ENCODE measurements at regions not wholly inside any gene's neighbourhood (a gene's known extent, or its start where the extent isn't known, plus 50 kb on each side); places are given as distances from the start of the nearest gene placed in this dataset.

GRCh38 chr14:59103396-59103795 is 85.1 kb upstream of the DAAM1 start:
- no peak for DNase-seq (ENCODE audit: low read depth in 1 of 2, low spot score in 2 of 2)
- no peak overlapping the region for H3K23ac ChIP-seq (ENCODE audit: insufficient read length)
- WGBS, 2 experiments (ENCODE audit: extremely low coverage in 1 of 2, insufficient coverage in 1 of 2, insufficient read length in 1 of 2, insufficient replicate concordance in 2 of 2, low coverage in 1 of 2, low lambda C conversion rate in 2 of 2, missing lambda C conversion rate in 1 of 2), result 87% methylated on average over 2 of the region's 2 CpGs; no CpG with 5 or more reads in 1 of the 2 experiments
- no peaks in the 10 kb centered on the region for H3K4me1 ChIP-seq (replicated peaks in 1 of 4; ENCODE audit: control insufficient read depth in 3 of 4, insufficient read depth in 4 of 4, low read length in 3 of 4)
- H3K36me3 ChIP-seq (ENCODE audit: control insufficient read depth in 2 of 4, insufficient read depth in 4 of 4, low read length in 3 of 4), result no peaks in the 10 kb centered on the region
- H3K23me2 ChIP-seq (ENCODE audit: low read depth, low read length), result no peaks in the 10 kb centered on the region
- H2BK20ac ChIP-seq (ENCODE audit: low read length), result no peak overlapping the region
- no peak overlapping the region for H2BK12ac ChIP-seq (ENCODE audit: low read depth, low read length)
- CTCF ChIA-PET (ENCODE audit: partially characterized antibody), result interaction anchor here (0.6 kb wide), 1 partner anchor 11 kb away, joined by 3 read pairs; no protein-coding TSS in a partner anchor
- H4K5ac ChIP-seq (ENCODE audit: insufficient read length, low read depth, low read length), result no peak overlapping the region
- H3K27me3 ChIP-seq (replicated peaks in 1 of 4; ENCODE audit: control insufficient read depth in 3 of 4, extremely low read depth in 1 of 4, insufficient read depth in 3 of 4, low read length in 3 of 4), result no peaks in the 10 kb centered on the region
- H2BK5ac ChIP-seq (ENCODE audit: low read depth, low read length), result no peak overlapping the region
- no peak overlapping the region for H4K8ac ChIP-seq (ENCODE audit: extremely low read depth, insufficient read depth, low read length)
- no peak overlapping the region for H2BK120ac ChIP-seq (replicated peaks; ENCODE audit: low read depth, low read length)
- no peak overlapping the region for H2AFZ ChIP-seq (ENCODE audit: low read length)
- H3K27ac ChIP-seq (ENCODE audit: low read depth, low read length), result no peak overlapping the region
- no peak overlapping the region for H3K56ac ChIP-seq (replicated peaks; ENCODE audit: insufficient read length, low read depth, low read length)
- no peak for FAIRE-seq
- no peak overlapping the region for H3K18ac ChIP-seq (ENCODE audit: extremely low read depth, low read length)
- no peaks in the 10 kb centered on the region for H4K20me1 ChIP-seq (replicated peaks in 1 of 2; ENCODE audit: control insufficient read depth in 1 of 2, insufficient read depth in 2 of 2, low read length in 2 of 2)
- H3K79me1 ChIP-seq (ENCODE audit: low read depth, low read length), result no peaks in the 10 kb centered on the region
- no peak overlapping the region for H3K9ac ChIP-seq (replicated peaks in 1 of 4; ENCODE audit: extremely low read depth in 1 of 4, low read depth in 3 of 4, low read length in 3 of 4)
- no peak overlapping the region for H3K14ac ChIP-seq (ENCODE audit: insufficient read length)
- no peak overlapping the region for H3K4ac ChIP-seq (replicated peaks; ENCODE audit: insufficient read length, low read depth, low read length)
- POLR2A ChIA-PET (ENCODE audit: partially characterized antibody), result no interaction called here
- H3K79me2 ChIP-seq (ENCODE audit: control insufficient read depth in 1 of 2, insufficient read depth in 2 of 2, low read length in 2 of 2), result no peaks in the 10 kb centered on the region
- H4K91ac ChIP-seq (replicated peaks; ENCODE audit: insufficient read length, low read length), result no peak overlapping the region
- no peak overlapping the region for H2BK15ac ChIP-seq (ENCODE audit: low read length)
- no peak overlapping the region for H2AK5ac ChIP-seq (ENCODE audit: low read depth, low read length)
- no peak overlapping the region for H3K4me3 ChIP-seq (ENCODE audit: extremely low read depth in 1 of 4, insufficient read depth in 2 of 4, low read depth in 3 of 4, low read length in 4 of 4)
- 0 out of 4 replicates have a peak, but pooled peaks cover 0 to 3% of the 10 kb centered on the region in 2 experiments for H3K9me3 ChIP-seq (ENCODE audit: insufficient read depth in 2 of 2, low read depth in 1 of 2, low read length in 1 of 2)
- no peak overlapping the region for H3K4me2 ChIP-seq (ENCODE audit: insufficient read depth in 1 of 2, low read depth in 2 of 2, low read length in 2 of 2)
- TF ChIP-seq NRF1 (IDR thresholded peaks at IDR 0.05; ENCODE audit: low read depth, low read length), result no peak
- TF ChIP-seq CTBP2 (IDR thresholded peaks at IDR 0.05; ENCODE audit: borderline replicate concordance, insufficient read depth, insufficient read length, low read length), result no peak
- TF ChIP-seq SIN3A (conservative IDR thresholded peaks at IDR 0.05 in 1 of 2, IDR thresholded peaks at IDR 0.05 in 1 of 2; ENCODE audit: low read depth in 1 of 2, low read length in 2 of 2), result no peak
- no peak for TF ChIP-seq ZNF274 (IDR thresholded peaks at IDR 0.05; ENCODE audit: borderline replicate concordance, extremely low read depth, low read length)
- TF ChIP-seq TCF12 (IDR thresholded peaks at IDR 0.05; ENCODE audit: low read depth, low read length), result no peak
- TF ChIP-seq CBX8 (IDR thresholded peaks at IDR 0.05; ENCODE audit: borderline replicate concordance, low read depth, low read length), result no peak
- TF ChIP-seq POU5F1 (IDR thresholded peaks at IDR 0.05; ENCODE audit: low read depth, low read length), result no peak
- TF ChIP-seq SP1 (IDR thresholded peaks at IDR 0.05; ENCODE audit: low read depth, low read length), result no peak
- no peak for TF ChIP-seq CBX5 (IDR thresholded peaks at IDR 0.05; ENCODE audit: low read depth, low read length)
- TF ChIP-seq KDM4A (IDR thresholded peaks at IDR 0.05; ENCODE audit: low read depth, low read length, severe bottlenecking), result no peak
- TF ChIP-seq RFX5 (IDR thresholded peaks at IDR 0.05; ENCODE audit: borderline replicate concordance, low read depth, low read length), result no peak
- TF ChIP-seq CEBPB (IDR thresholded peaks at IDR 0.05; ENCODE audit: low read depth, low read length), result no peak
- TF ChIP-seq EP300 (IDR thresholded peaks at IDR 0.05; ENCODE audit: borderline replicate concordance in 1 of 2, low read depth in 2 of 2, low read length in 2 of 2), result no peak
- TF ChIP-seq RBBP5 (IDR thresholded peaks at IDR 0.05; ENCODE audit: borderline replicate concordance, low read depth, low read length), result no peak
- no peak for TF ChIP-seq CHD1 (IDR thresholded peaks at IDR 0.05; ENCODE audit: low read depth, low read length)
